Middle frontal gyrus (tissue), 1 donor: ENCODE measurements at regions not wholly inside any gene's neighbourhood (a gene's known extent, or its start where the extent isn't known, plus 50 kb on each side); places are given as distances from the start of the nearest gene placed in this dataset.

Experiments
- DNase-seq: peaks from one replicate; pipeline ENCODE4 v3.0.0-alpha.2; 2015; ENCODE audit warnings: low spot score; ENCODE audit errors: extremely low spot score

- no peak for DNase-seq
Observed at GRCh38 chr2:10985260-10985659, 73.5 kb downstream of the KCNF1 start.

- no peak for DNase-seq
Observed at GRCh38 chr2:10985901-10986535, 74.3 kb downstream of the KCNF1 start.

DNA sequence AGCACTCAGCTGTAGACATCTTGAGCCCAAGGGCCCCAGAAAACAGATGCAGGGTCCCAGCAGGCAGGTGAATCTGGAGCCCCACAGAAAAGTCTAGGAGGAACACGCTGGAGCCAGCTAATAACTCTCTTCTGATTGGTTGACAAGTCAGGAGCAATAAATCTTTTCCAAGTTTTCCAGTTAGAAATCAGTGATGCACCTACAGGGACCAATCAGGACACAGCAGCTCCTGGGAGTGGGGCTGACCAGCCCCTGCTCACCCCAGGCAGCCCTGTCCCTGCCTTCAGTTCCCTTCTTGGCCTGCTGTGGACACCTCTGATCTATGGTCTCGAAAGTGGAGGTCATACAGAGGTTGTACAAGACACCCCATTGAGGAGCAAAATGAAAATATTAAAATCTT, 75.7 kb downstream of the KCNF1 start:
- DNase-seq: no peak

- DNase-seq: no peak
Observed at GRCh38 chr2:10987861-10988260, 76.1 kb downstream of the KCNF1 start.

DNA sequence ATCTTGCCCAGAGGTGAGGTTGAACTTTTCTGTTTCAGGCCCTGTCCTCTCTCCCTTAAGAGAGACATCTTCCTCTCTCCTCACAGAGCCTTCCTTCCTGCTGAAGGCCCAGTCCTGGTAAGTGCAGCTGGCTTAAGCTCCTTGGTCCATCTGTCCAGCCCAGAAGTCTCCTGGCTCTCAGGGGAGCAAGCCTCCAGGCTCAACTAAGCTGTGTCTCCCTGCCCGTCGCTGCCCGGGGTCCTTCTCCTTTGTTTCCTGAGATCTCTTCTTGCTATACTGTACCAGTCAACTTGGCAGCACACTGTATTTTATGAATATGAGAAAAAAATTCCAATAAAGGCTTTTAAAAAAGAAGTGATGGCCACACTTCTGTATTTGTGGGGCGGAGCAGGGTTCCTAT, 77.4 kb downstream of the KCNF1 start:
- DNase-seq: no peak

GRCh38 chr2:10989782-10990181, 78.0 kb downstream of the KCNF1 start:
- no peak for DNase-seq

DNA sequence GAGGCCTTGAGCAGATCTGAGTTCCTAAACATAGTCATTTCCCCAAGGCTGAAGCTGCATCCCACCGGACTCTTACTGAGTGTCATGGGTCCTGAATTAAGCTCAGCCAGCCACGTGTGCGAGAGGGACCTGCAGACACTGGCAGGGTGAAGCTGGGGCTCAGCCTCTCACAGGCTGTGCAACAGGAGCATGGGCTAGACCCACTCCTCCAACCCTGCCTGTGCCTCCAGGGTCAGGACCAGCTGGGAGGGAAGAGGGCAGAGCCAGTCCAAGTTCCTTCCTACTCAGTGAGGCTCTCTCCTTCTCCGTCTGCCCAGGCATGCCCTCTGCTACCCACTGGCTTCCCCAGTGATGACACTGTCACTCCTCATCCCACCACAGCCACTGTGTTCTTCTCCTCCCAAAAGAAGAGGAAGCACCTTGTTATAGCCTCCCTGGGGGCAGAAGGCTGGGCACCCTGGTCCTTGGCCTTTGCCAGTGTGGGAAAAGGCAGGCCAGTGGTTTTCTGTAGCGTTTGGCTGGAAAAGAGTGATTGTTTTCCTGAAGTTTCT, 78.9 kb downstream of the KCNF1 start:
- DNase-seq: no peak

- DNase-seq: no peak
Observed at GRCh38 chr2:10992023-10992791, 80.5 kb downstream of the KCNF1 start.

DNA sequence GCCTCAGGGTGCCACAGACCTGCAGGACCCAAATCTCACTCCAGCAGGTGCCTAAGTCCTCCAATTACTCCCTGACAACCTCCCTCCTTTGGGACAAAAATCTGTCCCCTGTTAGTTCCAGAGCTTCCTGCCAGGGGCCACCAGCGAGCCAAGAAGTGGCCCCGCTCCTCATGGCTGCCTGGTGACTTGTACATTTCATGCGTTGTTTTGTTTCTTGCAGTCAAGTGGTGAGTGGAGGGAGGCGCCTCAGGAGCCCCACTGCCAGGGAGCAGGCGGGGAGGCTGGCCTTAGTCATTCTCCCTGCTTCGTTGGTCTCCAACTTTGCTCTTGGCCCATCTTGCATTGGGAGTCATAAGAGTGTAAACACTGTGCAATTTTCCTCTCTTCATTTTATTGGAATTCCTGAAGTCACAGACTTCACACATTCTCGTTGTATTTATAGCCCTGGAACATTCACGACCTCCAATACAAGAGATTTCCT, 81.3 kb downstream of the KCNF1 start:
- DNase-seq: no peak

DNA sequence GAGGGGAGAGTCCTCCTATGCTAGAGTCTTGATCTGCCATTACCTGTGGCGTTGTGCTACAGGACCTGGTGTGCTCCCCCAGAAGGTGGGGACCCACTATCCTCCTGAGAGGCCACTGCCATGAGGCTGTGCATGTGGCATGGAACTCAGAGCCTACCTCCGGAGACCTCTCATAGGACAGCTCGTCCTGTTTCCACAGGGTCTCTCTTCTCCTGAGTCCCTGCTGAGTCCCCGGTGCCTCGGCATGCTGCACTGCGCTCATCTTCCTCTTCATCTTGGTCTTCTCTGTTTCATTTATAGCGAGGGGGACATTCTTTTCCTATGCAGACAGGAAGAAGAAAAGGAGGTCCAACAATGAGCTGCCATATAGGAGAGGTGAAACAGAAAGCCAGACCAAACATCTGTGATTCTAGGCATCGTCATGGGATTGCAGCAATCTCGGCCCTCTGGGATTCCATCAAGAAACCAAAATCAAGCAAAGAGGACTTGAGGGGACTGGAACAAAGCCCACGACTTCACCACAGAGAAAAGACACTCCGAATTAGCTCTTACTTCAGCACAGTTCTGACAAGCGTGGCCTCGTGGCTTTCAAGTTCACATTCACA, 83.7 kb downstream of the KCNF1 start:
- DNase-seq: no peak

DNA sequence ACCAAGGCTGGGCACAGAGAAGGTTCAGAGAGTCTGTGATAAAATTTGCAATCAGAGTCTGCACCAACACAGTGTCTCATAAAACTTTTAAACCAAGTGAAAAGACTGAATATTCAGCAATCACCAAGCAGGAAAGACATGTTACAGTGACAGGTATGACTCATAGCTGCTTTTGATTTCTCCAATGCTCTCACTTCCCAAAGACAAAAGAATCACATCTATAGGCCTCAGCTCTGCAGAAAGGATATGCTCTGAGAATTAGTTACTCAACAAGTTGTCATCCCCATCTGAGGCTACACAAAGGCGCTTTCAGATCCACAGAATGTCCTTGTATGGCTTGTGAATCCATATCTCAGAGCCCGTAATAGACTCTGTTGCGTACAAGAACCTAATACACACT, 92.5 kb downstream of the KCNF1 start:
- DNase-seq: no peak

DNA sequence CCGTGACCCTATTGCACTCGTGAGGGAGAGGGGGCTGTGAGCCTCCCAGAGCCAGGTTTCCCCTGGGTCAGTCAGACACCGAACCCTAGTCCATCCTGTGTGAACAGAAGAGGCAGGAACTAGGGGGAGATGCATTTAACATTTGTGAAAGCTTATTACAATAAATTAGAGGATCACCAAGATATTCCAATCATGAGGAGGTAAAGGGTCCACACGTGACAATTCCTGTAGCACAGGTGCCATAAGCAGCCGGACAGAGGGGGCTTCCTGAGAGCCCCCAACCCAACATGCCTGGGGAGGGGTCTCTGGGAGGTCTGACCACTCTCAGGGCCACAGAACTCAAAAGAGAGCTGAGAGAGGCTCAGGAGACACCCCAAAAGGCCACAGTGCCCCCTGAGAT, 93.3 kb downstream of the KCNF1 start:
- no peak for DNase-seq

DNA sequence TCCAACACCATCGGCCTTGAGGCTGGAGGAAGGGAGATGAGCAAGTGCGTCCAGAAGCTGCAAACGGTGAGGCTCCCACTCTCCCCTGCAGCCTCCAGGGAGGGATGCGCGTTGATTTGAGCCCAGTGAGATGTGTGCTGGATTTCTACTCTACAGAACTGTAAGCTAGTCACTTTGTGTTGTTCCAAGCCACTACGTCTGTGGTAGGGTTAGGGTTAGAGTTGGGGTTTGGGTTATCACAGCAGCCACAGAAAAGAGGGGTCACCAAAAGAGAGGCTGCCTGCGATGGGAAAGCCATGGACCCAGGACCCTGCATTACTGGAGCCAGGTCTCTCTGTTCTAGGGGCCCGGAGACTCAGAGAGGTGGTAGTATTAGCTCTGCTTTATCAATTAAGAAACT, 94.5 kb downstream of the KCNF1 start:
- DNase-seq: no peak

DNA sequence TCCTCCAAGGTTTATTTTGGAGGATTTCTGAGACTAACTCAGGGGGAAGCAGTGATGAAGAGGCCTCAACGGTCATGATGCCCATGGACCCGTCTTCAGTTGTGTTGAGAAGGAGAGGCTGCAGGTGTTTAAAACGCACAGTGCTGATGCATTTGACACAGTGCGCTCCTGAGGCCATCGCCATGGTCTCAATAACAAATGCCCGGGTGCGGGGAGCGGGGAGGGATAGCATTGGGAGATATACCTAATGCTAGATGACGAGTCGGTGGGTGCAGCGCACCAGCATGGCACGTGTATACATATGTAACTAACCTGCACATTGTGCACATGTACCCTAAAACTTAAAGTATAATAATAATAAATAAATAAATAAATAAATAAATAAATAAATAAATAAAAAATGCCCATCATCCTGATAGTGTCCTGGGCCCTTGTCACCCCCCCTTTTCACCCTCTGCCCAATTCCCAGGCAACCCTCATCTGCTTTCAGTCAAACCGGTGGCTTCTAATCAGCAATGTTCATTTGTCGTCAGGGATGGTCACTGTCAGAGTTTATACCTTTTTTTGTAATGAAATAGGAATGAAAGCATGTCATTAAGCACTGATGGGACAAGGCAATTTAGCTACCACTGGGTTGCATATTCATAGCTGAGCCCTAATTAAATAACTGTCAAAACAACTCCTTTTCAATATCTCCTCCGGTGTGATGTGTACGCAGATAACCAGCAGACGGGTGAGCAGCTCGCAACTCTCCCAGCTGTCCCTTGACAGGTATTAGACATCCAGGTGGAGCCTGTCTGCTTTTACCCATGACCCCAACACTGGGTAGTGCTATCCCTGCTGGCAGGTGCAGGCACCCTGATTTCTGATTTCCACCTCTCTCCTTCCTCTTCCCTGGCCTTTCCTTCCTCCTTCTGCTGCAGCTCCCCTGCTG, 95.9 kb downstream of the KCNF1 start:
- DNase-seq: no peak

- no peak for DNase-seq
Observed at GRCh38 chr2:11008773-11009172, 97.0 kb downstream of the KCNF1 start.

DNA sequence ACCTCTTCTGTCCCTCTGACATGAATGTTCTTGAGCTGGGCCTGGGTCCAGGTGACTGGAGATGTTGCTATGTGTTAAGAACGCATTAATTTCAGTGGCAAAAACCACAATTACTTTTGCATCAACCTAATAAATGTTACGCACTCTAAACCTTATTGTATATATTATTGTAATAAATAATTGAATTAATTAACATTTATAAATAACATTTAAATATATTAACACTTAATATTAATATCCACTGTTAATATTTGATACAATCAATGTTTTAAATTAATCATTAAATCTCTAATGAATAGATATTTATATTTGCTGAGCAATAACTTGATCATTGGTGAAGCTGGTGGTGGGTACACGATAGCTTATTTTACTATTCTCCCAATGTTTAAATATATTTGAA, 97.4 kb downstream of the KCNF1 start:
- DNase-seq: no peak

DNA sequence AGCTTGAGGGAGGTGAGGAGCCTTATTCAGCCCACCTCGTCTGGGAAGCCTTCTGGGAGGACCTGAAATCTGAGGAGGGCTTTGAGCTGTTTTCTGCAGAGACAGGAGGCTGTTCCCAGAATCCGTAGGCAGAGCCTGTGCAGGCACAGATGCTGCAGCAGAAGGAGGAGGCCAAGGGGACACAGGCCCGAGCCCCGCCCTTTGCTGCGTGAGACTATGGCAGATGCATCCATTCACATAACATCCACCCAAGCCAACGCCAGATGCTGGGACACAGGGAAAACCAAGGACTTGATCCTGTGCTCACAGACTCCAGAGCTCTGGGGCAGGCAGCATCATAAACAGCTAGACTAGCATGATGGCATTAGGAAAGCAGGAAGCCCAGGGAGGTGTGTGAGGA, 98.2 kb downstream of the KCNF1 start:
- DNase-seq: peak; percentile 22

GRCh38 chr2:11011359-11011758, 99.6 kb downstream of the KCNF1 start:
- DNase-seq: no peak

GRCh38 chr2:11012131-11012693, 100.5 kb downstream of the KCNF1 start:
- DNase-seq: no peak

GRCh38 chr2:11013196-11013595, 101.5 kb downstream of the KCNF1 start:
- no peak for DNase-seq

DNA sequence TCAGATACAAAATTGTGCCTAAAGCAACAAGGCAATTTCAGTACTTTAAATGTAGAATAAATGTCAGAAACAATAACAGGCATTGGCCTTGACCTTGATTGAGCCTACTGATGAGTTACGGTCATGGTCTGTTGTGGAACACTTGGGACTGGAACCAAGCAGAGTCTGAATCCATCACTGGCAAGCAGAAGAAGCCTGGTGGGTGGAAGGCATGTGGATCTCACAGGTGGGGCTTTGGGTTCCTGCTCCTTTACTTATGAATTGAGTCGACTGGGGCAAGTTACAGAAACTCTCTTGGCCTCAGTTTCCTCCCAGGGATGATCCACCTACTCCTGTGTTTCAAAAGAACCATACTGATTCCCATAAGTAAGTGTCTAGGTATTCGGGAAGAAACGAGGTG, 102.3 kb downstream of the KCNF1 start:
- no peak for DNase-seq
